HG02981 (cell line): ENCODE measurements at regions not wholly inside any gene's neighbourhood (a gene's known extent, or its start where the extent isn't known, plus 50 kb on each side); places are given as distances from the start of the nearest gene placed in this dataset.

Experiments
- ATAC-seq: cut with Tn5 transposase; IDR thresholded peaks from one replicate; pipeline ENCODE4 v1.9.1; 2021; ENCODE audit warnings: mild to moderate bottlenecking, moderate library complexity; ENCODE audit not compliant: unreplicated experiment

DNA sequence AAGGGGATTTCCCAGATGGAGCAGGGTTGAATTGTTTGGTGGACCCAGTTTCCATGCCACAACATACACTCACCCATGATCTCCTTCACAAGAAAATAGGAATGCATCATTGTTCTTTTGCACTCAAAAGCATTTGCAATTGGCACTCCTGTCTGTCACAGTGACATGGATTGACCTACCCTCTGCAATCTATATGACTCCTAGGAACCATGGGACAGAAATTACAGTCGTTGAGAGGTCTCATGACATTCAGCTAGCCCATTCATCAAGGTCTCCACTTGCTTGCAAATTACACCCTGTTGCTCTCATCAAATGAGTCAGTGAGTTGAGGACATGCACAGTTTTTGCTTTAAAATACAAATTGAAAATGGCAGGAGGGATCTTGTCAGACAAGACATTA is 448.5 kb downstream of the LPIN1 start:
- no peak for ATAC-seq

DNA sequence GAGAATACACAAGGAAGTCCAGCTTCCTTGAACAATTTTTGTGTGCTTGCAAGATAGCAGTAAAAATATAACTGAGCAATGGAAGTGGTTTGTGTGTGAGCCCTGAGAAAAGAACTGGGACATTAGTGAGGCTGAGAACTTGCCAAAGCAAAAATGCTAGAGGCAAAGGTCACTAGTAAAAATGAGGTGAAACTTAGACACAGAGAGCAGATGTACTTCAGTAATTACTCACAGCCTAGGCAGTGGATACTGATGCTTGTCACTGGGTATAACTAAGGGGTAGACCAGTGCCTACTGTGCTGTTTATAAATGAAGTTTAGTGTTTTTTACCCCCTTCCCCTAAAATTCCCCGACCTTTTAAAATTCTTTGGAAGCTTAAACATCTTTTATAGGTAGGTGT is 450.1 kb downstream of the LPIN1 start:
- ATAC-seq, result no peak

DNA sequence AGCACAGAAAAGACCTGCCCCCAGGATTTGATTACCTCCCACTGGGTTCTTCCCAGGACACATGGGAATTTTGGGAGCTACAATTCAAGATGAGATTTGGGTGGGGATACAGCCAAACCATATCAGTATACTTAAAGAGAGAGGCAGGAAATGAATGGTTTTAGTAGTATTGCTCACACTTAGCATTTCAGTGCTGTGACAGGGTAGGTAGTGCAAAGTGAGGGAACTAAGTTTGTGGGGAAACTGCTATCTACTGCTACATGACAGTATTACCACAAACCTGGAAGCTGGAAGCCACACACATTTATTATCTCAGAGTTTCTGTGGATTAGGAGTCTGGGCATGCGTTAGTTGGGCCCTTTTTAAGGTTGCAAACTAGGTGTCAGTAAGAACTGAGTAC is 450.7 kb downstream of the LPIN1 start:
- ATAC-seq, result no peak

DNA sequence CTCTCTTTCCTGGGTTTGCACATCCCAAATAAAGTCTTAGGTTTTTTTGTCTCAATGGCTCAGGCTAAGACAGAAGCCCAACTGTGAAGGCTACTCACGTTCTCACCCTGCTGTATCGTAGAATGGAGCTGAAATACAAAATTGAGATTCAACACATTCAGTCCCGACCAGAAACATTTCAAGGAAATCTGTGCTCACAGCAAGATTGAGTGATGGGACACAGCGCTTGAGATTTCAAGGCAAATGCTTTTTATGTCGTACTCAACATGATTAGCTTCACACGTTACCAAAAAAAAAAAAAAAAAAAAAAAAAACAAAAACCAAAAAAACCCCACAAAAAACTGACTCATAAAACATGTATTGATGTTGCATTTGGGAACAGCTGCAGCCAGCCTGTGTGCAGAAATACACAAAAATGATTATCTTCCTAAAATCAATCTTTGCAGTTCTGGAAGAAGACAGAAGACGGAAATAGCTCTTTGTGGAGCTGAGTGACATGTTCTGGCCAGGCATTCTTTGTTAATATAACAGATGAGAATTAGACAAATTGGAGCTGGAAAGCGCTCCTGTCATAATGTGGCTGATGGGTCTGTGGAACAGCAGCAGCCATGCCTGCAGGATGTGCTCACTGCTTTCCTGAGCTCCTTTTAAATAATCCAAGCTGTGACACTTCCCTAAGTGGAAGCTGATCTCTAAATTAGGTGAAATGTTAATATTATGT is 453.2 kb downstream of the LPIN1 start:
- no peak for ATAC-seq

DNA sequence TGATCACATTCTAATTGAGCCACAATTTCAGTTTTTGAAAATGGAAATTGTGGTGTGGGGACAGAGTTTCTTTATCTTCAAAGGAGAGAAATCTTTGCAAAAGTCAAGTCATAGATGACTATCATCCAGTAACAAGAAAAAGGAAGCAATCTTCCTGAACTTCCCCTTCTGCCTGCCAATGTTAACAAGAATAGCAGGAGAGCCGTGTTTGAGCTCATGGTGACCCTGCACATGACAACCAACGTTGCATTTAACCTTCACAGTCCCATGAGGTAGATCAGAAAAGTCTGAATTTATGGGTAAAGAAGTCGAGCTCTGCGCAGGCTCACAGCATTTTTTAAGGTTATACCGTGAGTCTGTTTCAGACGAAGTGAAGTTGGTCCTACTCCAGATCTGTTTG is 454.9 kb downstream of the LPIN1 start:
- ATAC-seq, result no peak

DNA sequence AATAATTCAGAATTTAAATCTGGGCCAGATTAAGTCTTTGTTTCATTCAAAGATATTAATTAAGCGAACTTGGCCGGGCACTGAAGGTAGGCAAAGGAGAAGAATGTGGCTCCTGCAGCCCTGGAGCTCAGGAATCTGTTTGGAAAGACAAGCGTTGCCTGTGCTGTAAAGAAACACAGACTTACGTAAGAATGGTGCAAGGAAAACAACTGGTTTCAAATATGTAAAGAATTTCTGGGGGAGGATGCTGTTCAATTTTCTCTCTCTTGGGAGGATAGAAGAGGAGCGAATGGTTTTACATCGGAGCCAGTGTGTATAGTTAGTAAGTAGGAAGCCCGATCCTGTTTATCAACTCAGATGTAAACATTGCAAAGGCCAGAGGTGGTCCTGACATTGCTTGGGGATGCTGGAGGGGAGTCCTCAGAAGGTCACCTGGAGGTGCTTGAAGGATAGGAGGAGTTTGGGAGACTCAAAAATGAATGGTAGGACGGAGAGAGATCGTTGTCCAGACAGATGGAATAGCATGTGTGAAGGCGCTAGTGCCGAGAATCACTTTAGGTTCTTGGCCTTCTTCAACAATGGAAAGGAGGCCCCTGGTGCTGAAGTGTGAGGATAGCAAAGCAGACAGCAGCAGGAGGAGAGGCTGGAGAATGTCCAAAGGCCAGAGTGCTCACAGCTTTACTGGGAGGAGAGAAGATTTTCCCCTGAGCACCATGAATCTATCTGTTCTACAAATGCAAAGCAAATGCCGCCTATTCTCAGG is 456.1 kb downstream of the LPIN1 start:
- ATAC-seq, result no peak

DNA sequence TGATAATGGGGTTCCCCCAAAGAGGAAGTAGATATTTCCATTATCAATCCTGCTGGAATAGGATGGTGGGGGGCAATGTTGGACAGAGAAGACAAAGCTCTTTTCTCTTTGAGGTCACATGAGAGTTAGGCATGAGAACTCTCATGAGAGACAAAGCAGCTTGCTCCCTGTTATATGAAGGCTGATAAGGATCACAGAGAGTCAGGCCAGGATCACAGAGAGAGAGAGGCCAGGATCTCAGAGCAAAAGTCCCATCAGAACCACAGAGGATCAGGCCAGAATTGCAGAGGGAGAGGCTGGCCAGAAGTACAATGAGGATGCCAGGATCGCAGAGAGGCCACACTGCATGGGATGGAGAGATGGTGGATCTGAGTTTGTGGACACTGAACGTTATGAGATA is 457.1 kb downstream of the LPIN1 start:
- no peak for ATAC-seq

DNA sequence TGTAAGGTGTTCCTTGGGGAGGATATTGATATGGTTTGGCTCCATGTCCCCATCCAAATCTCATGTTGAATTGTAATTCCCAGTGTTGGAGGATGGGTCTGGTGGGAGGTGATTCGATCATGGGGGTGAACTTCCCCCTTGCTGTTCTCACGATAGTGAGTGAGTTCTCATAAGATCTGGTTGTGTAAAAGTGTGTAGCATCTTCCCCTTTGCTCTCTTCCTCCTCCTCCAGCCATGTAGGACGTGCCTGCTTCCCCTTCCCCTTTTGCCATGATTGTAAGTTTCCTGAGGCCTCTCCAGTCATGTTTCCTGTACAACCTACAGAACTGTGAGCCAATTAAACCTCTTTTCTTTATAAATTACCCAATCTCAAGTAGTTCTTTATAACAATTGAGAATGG is 458.7 kb downstream of the LPIN1 start:
- no peak for ATAC-seq

DNA sequence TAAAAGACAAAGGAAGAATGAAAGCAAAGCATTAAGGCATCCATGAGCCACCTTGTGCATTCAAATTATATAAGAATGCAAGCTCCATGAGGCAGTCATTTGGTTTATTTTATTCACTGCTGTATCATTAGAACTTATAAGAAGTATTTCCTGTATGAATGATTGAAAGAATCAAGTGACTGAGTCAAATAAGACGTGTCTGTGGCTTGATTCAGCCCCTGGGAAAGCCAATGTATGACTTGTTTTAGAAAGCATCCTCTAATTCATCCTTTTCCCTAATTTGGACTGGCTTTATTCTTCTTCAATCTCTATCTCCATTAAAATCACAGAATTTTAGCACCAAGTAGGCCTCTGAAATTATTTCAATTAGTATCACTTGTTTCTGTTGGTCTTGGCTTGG is 461.1 kb downstream of the LPIN1 start:
- no peak for ATAC-seq

DNA sequence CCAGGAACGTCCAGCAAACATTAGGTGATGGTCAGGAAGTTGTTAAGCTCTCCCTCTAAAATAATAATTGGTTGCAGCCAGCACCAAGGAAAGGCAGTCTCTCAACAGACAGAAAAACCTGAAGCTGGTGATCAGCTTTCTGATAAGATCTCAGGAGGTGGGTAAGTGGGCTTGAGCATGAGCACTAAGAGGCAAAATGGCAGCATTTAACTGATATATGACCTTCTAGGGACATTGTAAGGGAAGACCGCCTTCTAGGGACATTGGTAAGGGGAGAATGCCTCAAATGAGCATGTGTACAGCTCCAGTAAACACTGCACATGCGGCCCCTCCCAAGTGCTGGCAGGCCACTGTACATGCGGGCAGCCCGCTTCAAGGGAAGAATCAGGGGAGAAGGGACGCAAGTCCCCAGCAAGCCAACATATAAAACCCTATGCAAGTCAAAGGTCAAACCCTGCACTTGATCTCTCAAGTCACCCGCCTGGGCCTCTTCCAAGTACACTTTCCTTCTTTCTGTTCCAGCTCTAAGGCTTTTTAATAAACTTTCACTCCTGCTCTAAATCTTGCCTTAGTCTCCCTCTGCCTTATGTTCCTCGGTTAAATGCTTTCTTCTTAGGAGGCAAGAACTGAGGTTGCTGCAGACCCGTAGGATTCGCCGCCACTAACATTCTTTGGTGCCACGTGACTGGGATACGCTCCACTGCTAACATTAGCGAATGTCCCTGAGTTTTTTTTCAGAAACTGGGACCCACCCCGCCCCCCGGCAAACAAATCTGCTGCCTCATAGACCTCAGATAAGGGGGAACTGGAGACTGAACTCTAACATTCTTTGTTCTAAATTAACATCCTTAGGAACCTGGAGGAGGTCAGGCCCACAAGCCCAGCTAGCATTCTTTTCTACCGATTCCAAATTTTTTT is 463.8 kb downstream of the LPIN1 start:
- no peak for ATAC-seq

DNA sequence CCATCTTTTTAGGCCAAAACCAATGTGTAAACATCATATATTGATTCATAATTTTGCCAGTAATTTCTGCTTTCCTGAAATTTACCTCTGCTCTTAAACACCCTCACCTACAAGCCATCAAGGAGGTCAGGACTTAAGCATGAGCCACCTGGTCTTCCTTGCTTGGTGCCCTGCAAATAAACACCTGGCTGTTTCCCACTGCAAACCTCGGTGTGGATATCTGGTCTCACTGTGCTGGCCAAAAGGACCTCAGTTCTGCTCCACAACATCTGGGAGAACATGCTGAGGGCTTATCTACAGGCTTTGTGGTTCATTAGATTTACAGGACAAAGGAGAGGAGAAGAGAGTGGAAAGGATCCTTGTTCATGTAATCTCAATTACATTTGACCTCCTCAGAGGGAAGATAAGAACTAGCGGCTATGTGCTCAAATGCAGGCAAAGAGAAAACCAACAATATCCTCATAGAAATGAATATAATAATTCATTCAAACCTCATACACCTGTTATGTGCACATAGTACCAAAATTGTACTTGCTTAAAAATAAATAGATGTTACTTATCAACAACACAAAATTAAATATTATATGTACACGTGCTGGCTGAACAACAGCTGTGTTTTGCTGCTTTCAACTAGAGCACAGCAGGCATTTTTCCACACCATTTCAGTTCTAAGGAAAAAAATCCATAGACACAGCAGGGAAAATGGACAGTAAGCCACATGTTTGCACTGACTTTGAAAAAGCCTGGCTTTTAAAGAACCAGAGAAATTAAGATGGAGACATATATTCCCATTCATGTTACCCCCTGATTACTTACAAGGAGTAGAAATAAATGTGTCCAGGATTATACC is 465.1 kb downstream of the LPIN1 start:
- ATAC-seq, result no peak

DNA sequence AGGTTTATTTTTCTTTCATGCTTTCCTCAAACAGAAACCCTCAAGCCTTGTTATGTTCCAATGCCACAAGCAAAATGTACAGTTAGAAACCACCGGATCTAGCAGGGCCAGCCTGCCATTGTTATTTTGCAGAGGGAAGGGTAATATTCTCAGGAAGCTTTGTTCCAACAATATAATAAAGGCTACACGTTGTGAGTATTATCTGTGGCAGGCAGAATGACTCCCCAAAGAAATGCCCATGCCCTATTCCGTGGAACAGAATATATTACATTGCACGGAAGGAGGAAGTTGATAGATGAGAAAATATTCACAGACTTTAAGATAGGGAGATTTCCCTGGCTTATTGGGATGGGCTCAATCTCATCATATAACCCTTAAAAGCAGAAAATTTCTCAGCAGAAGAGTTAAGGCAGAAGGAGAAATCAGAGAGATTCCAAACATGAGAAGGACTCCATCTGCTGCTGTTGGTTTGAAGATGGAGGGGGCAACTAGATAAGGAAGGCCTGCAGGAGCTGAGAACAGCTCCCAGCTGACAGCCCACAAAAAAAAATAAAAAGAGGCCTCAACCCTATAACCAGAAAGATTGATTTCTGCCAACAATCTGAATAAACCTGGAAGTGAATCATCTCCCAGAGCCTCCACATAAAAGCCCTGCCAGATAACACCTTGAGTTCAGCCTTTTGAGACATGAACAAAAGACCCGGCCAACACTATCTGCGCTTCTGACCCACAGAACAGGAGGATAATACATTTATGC is 466.6 kb downstream of the LPIN1 start:
- ATAC-seq, result no peak

DNA sequence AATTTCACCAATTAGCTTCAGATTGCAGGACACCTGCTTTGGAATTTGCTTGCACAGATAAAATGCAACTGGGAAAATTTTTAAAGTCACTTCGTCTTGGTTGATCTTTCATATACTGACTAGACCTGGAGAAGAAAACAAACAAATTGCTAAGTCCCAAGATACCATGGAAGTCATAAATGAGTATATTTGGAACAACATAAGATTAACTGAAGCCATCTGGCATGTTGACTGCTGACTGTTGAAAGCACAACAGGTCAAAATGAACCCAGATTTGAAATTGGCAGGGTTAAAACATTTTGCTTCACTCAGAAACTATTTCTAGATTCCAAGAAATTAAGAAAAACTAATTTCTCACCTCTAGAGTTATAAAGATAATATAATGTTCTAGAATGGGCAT is 470.7 kb downstream of the LPIN1 start:
- ATAC-seq, result no peak

DNA sequence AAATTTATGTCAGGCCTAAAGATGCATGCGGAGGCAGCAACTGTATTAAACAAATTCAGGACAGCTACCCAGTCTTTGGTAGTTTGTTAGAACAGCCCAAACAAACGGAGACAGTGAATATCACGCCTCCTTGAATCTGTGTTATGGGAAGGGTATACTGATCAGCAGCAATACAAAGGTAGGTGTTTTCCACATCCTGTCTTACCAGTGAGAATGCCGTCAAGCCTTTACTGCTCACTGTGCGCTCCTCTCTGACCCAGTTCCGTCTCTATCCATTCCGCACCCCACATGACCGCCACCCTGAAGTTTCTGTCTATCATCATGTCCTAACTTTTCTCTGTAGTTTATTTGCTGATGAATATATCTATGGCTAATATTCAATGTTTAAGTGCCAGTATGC is 473.3 kb downstream of the LPIN1 start:
- ATAC-seq, result no peak

DNA sequence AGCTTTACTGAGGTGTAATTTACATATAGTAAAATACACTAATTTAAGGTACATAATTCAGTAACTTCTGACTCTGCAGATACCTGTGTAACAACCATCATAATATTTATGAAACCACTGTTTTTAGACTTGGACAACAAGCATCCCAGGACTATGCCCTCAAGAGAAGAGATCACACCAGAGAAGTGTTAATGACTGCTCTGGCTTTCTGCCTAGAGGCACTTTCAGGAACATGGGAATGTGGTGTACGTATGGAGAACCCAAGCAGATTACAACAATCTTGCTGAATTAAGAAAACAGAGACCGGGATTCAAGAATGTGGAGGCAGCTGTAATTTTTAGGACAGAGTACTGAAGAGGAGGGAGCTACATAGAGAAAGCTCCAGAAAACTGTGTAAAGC is 475.2 kb downstream of the LPIN1 start:
- no peak for ATAC-seq

DNA sequence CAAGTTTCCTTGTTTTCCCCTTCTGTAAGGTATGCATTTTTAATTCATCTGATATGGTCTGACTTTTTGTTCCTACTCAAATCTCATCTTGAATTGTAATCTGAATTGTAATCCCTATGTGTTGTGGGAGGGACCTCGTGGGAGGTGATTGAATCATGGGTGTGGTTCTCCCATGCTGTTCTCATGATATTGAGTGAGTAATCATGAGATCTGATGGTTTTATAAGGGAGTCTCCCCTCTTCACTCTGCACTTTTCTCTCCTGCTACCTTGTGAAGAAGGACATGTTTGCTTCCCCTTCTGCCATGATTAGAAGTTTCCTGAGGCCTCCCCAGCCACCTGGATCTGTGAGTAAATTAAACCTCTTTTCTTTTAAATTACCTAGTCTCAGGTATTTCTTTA is 476.1 kb downstream of the LPIN1 start:
- no peak for ATAC-seq

DNA sequence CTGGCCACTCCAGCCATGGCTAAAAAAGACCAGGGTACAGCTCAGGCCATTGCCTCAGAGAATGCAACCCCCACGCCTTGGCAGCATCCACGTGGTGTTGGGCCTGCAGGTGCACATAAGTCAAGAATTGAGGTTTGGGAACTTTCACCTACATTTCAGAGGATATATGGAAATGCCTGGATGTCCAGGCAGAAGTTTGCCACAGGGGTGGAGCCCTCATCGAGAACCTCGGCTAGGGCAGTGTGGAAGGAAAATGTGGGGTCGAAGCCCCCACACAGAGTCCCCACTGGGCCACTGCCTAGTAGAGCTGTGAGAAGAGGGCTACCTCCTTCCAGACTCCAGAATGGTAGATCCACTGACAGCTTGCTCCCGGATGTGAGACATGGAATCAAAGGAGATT is 477.3 kb downstream of the LPIN1 start:
- no peak for ATAC-seq

DNA sequence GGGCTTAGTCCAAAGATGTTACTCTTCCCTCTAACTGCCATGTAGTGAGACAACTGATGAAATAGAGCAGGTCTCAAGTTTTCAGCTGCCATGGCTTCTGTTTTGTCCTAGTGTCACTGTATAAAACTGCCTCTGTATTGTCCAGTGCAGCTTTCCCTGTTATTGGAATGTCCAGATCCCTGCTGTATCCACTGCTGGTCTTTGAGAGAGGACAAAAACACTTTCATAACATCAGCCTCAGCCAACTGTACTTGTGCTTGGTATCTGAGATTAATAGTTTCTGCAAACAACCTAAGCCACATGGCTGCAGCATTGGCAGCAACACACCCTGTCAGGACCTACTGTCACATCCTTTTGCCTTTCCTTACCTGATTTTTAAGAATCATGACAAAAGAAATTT is 480.2 kb downstream of the LPIN1 start:
- no peak for ATAC-seq

DNA sequence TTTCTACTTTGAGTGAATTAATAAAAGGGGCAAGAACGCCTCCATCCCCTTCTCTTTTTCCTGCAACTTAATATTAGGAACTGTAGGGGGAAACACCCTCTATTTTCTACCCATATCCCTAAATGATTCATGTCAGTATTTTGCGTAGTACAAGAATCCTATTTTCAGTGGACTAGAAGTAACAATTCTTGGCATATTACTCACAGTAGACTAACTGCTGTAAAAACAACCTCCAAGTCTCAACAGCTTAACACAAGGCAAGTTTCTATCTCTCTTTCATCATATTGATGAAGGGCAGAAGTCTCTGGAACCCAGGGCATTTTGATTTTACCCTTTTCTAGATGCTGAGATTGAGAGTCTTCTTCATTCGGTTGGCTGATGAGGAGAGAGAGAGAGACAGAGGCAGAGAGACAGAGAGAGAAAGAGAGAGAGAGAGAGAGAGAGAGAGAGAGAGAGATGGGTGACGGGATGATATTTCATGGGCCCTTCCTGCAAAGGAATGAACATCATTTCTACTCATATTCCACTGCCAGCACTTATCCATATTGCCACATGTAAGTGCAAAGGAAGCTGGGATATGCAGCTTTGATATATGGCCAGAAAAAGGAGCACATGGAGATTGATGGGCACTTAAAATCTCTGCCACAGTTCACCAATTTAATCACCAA is 481.6 kb downstream of the LPIN1 start:
- ATAC-seq, result no peak
